Immature natural killer cell (primary cell): ENCODE measurements at regions not wholly inside any gene's neighbourhood (a gene's known extent, or its start where the extent isn't known, plus 50 kb on each side); places are given as distances from the start of the nearest gene placed in this dataset.

Experiments used
- DNase-seq, 3 donors: peaks; one replicate each; pipeline ENCODE4 v3.0.0; 2022; ENCODE audit warnings: mixed read lengths in 1 of 3
- H3K27ac Mint-ChIP-seq, 6 donors: one replicate each; pipeline ENCODE4 v1.8.0; 2020; ENCODE audit warnings: mixed read lengths in 6 of 6, mild to moderate bottlenecking in 5 of 6, inconsistent platforms in 4 of 6, moderate library complexity in 3 of 6
- H3K27me3 Mint-ChIP-seq, 3 donors: one replicate each; pipeline ENCODE4 v1.8.0; 2020 to 2021; ENCODE audit warnings: low read depth in 3 of 3, mild to moderate bottlenecking in 3 of 3, mixed read lengths in 3 of 3, moderate library complexity in 3 of 3, inconsistent platforms in 1 of 3
- H3K36me3 Mint-ChIP-seq, 3 donors: one replicate each; pipeline ENCODE4 v1.8.0; 2020; ENCODE audit warnings: mixed read lengths in 3 of 3, inconsistent platforms in 2 of 3, mild to moderate bottlenecking in 2 of 3
- H3K4me1 Mint-ChIP-seq, 2 donors: one replicate each; pipeline ENCODE4 v1.8.0; 2020; ENCODE audit warnings: inconsistent platforms in 2 of 2, mild to moderate bottlenecking in 2 of 2, mixed read lengths in 2 of 2, moderate library complexity in 1 of 2
- H3K4me3 Mint-ChIP-seq, 5 donors: one replicate each; pipeline ENCODE4 v1.8.0; 2020; ENCODE audit warnings: mild to moderate bottlenecking in 5 of 5, mixed read lengths in 5 of 5, inconsistent platforms in 3 of 5, moderate library complexity in 3 of 5
- H3K9me3 Mint-ChIP-seq, 6 donors: one replicate each; pipeline ENCODE4 v1.8.0; 2020; ENCODE audit warnings: mild to moderate bottlenecking in 6 of 6, mixed read lengths in 6 of 6, inconsistent platforms in 4 of 6, moderate library complexity in 3 of 6

DNA sequence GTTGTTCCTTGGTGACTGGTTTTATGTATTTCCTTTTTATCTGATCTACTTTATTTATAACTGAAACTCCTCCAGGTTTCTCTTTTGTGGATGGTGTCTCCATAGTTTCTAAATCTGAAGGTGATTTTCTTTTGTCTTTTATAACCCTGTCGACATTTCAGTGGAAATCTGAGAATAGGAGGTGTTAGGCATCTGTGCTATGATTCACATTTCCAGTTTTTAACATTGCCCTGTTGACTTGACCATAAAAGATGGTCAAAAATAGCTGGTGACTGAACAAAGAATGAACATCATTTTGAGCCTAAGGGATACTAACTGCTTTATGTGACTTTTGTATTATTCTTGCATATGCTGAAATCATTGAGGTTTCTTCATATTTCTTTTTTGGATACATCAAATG, 190.5 kb downstream of the PCSK1 start:
- H3K4me1 Mint-ChIP-seq, result no peaks in the 10 kb centered on the region
- no peak overlapping the region for H3K4me3 Mint-ChIP-seq
- peaks cover 0 to 2% (median 0%) of the 10 kb centered on the region in 6 donors for H3K9me3 Mint-ChIP-seq
- H3K36me3 Mint-ChIP-seq, result no peaks in the 10 kb centered on the region
- DNase-seq, result no peak
- peaks cover 2 to 3% (median 2%) of the 10 kb centered on the region in 3 donors for H3K27me3 Mint-ChIP-seq
- no peak overlapping the region for H3K27ac Mint-ChIP-seq

DNA sequence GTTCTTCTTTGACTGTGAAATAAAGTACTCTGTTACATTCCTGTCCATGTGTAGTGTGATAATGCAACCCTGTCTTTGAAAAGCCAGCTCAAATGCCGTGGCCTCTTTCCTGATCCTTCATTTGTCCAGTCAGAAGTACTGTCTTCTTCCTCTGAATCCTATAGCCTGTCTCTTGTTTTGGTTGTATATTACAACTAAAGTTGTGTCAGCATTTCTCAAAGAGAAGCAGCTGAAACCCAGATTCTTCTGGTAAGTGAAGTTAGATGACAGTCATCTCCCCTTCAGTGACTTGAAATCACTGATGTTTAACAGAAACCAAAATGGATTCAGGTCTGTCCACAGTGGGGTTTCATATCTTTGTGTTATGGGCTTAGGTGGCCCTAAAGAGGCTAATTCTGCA, 196.2 kb downstream of the PCSK1 start:
- Mint-ChIP-seq H3K4me3 (no peak overlapping the region), H3K4me1 (no peaks in the 10 kb centered on the region), H3K36me3 (no peaks in the 10 kb centered on the region), H3K27me3 (peaks cover 0 to 2% (median 0%) of the 10 kb centered on the region in 3 donors), H3K27ac (no peak overlapping the region), H3K9me3 (no peaks in the 10 kb centered on the region)
- DNase-seq, result no peak

DNA sequence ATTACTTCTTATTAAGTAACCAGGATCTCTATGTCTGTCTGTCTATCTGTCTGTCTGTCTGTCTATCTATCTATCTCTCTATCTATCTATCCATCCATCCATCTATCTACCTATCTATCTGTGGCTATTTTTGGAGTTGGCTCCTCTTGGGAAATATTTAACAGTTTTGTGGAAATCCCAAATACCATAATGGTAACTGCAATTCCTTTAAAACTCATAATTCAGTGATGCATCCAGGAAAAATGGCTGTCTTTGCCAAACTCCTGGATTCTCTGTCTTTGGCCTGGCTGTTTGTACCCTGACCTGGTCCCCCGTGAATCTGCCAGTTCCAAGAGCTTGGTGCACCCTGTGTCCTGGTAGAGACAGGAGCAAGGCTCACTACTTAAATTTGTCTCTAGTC, 197.0 kb downstream of the PCSK1 start:
- Mint-ChIP-seq H3K4me3 (no peak overlapping the region), H3K4me1 (no peaks in the 10 kb centered on the region), H3K36me3 (no peaks in the 10 kb centered on the region), H3K27ac (no peak overlapping the region), H3K27me3 (peaks cover 0 to 2% (median 0%) of the 10 kb centered on the region in 3 donors), H3K9me3 (no peaks in the 10 kb centered on the region)
- DNase-seq, result no peak

DNA sequence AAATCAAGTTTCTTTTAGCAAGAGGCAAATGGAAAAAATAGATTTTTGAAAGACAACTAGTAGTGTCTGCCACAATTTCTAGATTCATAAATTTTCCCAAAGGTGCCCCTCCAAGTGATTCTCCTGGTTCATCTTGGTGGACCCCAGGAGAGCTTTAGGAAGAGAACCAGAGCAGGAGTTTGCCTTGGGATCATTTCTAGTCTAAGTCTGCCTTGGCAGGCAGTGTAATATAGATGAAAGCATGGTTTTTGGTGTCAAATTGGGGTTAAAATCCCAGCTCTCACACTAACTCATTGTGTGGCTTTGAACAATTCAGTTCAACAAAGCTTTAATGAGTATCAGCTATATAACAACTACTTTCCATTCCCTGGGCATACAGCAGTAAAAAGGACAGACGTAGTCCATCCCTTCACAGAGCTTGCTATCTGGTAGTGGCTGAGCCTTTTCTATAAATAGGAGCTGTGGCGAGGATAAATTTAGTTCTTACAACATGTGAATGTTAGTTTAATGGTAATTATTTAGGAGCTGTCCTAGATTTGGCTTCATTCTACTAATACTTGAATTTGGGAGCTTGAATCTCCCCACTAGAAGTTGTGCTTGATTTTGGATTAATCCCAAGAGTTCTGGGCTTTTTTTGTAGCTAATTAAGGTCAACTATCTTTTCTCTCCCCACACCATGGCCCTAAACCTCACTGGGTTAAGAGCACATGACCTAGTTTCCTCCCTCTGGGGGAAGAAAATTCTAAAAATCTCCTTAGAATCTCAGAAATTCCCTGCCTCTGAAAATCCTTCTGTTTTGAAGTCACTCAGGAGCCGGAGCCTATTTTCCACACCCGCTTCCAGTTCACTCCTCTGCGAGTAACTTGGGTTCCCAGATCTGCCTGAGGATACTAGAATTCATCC, 197.8 kb downstream of the PCSK1 start:
- no peak overlapping the region for H3K27ac Mint-ChIP-seq
- no peak overlapping the region for H3K4me3 Mint-ChIP-seq
- H3K9me3 Mint-ChIP-seq, result no peaks in the 10 kb centered on the region
- H3K36me3 Mint-ChIP-seq, result no peaks in the 10 kb centered on the region
- H3K27me3 Mint-ChIP-seq, result peaks cover 0 to 2% (median 0%) of the 10 kb centered on the region in 3 donors
- DNase-seq, result no peak
- H3K4me1 Mint-ChIP-seq, result no peaks in the 10 kb centered on the region

DNA sequence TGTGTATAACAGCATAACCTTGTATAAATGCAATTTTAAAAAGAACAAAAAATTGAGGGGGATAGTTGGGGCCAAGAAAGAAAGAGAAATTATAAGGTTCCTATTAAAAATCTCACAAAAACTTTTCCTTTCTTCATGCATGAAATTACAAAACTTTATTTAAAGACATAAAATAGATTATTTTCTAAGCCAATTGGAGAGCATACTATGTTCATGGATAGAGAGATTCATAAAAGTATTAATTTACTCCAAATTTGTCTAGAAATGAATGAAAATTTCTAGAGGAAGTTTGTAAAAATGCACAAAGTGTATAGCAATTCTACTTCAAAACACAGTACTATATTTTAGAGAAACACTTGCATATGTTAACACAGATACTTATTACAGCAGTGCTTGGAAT, 200.4 kb downstream of the PCSK1 start:
- no peak overlapping the region for H3K4me3 Mint-ChIP-seq
- H3K4me1 Mint-ChIP-seq, result no peaks in the 10 kb centered on the region
- no peaks in the 10 kb centered on the region for H3K9me3 Mint-ChIP-seq
- H3K36me3 Mint-ChIP-seq, result no peaks in the 10 kb centered on the region
- no peak for DNase-seq
- no peak overlapping the region for H3K27ac Mint-ChIP-seq
- peaks cover 0 to 3% (median 0%) of the 10 kb centered on the region in 3 donors for H3K27me3 Mint-ChIP-seq

DNA sequence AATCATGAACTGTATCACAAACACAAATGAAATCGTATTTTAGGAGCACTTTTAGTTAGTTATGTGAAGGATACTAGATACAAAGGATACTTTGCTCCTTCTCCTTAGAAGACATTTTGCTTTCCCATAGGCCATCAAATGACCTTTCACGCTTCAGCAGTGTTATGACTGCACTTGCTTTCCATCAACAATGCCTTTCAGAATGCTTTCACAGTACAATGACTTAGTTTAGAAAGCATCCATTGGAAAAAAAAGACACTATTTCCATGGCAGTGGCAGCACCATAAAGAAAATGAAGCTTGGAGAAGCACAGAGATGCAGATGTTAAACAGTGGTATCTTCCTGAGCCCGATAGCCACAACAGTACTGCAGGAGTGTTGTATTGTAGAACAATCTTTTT, 203.9 kb downstream of the PCSK1 start:
- DNase-seq, result no peak
- Mint-ChIP-seq H3K4me3 (no peak overlapping the region), H3K4me1 (no peaks in the 10 kb centered on the region), H3K36me3 (no peaks in the 10 kb centered on the region), H3K27me3 (peaks cover 0 to 3% (median 3%) of the 10 kb centered on the region in 3 donors), H3K9me3 (peaks cover 0 to 2% (median 0%) of the 10 kb centered on the region in 6 donors), H3K27ac (no peak overlapping the region)

DNA sequence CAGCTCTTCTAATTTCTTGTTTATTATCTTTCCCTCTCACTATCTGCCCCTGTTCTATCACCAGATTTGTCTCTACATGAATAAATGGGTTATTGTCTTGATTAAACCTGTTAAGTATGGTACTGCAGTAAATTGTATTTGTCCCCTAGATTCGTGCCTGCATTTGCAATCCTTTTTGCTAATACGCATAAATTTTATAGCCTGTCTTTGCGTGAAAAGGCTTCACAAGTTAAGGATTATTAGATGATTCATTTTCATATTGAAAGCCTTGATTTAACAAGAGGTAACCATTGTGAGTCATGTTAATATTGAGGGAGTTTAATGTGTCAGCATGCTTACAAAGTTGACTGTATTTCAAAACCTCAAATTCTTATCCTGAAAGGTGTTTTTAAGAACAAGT, 204.6 kb downstream of the PCSK1 start:
- H3K27me3 Mint-ChIP-seq, result peaks cover 0 to 3% (median 3%) of the 10 kb centered on the region in 3 donors
- H3K4me1 Mint-ChIP-seq, result no peaks in the 10 kb centered on the region
- H3K27ac Mint-ChIP-seq, result no peak overlapping the region
- H3K9me3 Mint-ChIP-seq, result peaks cover 0 to 2% (median 0%) of the 10 kb centered on the region in 6 donors
- no peaks in the 10 kb centered on the region for H3K36me3 Mint-ChIP-seq
- DNase-seq, result no peak
- no peak overlapping the region for H3K4me3 Mint-ChIP-seq

DNA sequence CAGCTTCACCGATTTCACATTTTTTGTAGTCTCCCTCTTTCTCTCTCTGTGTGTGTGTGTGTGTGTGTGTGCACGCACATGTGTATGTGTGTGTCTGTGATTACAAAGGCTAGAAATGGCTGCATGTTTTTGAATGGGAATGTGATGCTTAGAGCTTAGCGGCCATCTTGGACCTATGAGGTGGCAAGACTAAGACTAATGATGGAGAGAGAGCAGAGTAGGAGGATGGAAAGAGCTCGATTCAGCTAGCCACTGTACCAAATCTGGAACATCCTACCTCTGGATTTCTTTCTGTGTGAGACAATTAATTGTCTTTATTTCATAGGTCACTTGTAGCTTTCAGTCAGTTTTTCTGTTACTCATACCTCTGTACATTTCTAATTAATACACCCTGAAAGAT, 205.1 kb downstream of the PCSK1 start:
- no peak for DNase-seq
- no peaks in the 10 kb centered on the region for H3K4me1 Mint-ChIP-seq
- H3K9me3 Mint-ChIP-seq, result peaks cover 0 to 2% (median 0%) of the 10 kb centered on the region in 6 donors
- H3K36me3 Mint-ChIP-seq, result no peaks in the 10 kb centered on the region
- H3K27ac Mint-ChIP-seq, result no peak overlapping the region
- H3K27me3 Mint-ChIP-seq, result peaks cover 0 to 3% (median 3%) of the 10 kb centered on the region in 3 donors
- H3K4me3 Mint-ChIP-seq, result no peak overlapping the region

DNA sequence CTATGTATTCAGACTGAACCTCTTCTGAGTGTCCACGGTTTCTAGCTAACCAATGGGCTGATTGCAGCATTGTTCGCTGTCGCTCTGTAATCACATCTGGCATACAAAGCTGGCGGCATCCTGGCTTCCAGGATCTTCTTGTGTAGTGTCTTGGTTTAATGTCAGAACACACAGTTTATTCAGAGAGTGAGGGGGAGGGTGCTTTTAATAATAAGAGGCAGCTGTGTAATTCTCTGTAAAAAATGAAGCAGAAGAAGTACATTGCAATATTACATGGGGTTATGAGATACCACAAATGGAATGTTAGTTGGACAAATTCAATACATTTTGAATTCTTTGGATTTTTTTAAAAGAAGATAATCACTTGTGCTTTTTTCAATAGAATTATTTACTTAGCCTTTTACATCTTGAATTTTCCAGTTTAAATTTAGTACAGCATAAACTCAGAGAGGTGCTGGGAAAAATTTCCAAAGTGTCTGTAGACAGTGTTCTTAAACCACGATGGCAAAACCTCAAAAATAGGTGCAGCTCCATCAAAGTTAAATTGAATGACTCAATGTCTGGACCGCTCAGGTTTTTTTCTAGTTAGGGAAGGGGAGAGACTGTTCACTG, 206.0 kb downstream of the PCSK1 start:
- no peak for DNase-seq
- H3K4me3 Mint-ChIP-seq, result no peak overlapping the region
- peaks cover 0 to 3% (median 3%) of the 10 kb centered on the region in 3 donors for H3K27me3 Mint-ChIP-seq
- H3K4me1 Mint-ChIP-seq, result no peaks in the 10 kb centered on the region
- H3K27ac Mint-ChIP-seq, result no peak overlapping the region
- peaks cover 0 to 2% (median 0%) of the 10 kb centered on the region in 6 donors for H3K9me3 Mint-ChIP-seq
- H3K36me3 Mint-ChIP-seq, result no peaks in the 10 kb centered on the region

DNA sequence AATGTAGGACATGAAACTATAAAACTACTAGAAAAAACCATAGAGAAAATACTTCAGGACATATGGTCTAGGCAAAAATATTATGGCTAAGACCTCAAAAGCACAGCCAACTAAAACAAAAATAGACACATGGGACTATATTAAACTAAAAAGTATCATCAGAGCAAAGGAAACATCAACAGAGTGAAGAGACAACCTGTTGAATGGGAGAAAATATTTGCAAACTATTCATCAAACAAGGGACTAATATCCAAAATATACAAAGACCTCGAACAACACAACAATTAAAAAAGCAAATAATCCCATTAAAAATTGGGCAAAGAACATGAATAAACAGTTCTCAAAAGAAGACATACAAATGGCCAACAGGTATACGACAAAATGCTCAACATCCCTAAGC, 210.9 kb downstream of the PCSK1 start:
- Mint-ChIP-seq H3K27ac (no peak overlapping the region), H3K4me1 (no peaks in the 10 kb centered on the region), H3K36me3 (no peaks in the 10 kb centered on the region), H3K4me3 (no peak overlapping the region), H3K9me3 (peaks cover 0 to 2% (median 0%) of the 10 kb centered on the region in 6 donors), H3K27me3 (peaks cover 0 to 5% (median 5%) of the 10 kb centered on the region in 3 donors)
- no peak for DNase-seq

DNA sequence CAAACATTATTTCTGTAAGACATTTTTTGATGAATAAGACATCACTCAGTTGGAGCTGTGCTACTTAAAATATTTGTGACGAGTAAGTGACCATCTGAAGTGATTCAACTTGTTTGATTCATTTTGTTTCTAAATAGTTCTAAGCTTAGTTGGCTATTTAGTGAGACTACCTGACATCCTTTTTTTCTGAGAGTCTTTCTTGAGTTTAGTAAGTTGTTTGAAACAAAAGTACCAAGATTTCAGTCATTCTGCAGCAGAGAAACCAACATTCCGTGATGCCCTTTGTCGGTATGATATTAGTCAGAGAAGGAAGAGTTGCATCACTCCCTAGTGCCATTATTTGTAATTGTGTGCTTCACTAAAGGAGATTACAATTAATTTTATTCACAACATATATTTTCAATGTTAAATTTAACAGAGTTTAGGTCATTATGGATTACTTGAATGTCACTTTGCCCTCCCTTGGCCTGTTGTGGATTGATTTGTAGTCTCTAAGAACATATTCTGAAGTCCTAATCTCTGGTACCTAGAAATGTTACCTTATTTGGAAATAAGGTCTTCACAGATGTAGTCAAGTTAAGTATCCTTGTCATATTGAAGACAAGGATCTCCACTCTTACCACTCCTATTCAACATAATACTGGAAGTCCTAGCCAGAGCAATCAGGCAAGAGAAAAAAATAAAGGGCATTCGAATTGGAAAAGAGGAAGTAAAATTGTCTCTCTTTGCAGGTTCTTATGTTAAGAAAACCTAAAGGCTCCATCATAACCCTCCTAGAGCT, 212.2 kb downstream of the PCSK1 start:
- Mint-ChIP-seq H3K36me3 (no peaks in the 10 kb centered on the region), H3K4me1 (no peaks in the 10 kb centered on the region), H3K27ac (no peak overlapping the region), H3K9me3 (peaks cover 0 to 2% (median 0%) of the 10 kb centered on the region in 6 donors), H3K4me3 (no peak overlapping the region), H3K27me3 (peaks cover 0 to 5% (median 1%) of the 10 kb centered on the region in 3 donors)
- DNase-seq, result no peak

DNA sequence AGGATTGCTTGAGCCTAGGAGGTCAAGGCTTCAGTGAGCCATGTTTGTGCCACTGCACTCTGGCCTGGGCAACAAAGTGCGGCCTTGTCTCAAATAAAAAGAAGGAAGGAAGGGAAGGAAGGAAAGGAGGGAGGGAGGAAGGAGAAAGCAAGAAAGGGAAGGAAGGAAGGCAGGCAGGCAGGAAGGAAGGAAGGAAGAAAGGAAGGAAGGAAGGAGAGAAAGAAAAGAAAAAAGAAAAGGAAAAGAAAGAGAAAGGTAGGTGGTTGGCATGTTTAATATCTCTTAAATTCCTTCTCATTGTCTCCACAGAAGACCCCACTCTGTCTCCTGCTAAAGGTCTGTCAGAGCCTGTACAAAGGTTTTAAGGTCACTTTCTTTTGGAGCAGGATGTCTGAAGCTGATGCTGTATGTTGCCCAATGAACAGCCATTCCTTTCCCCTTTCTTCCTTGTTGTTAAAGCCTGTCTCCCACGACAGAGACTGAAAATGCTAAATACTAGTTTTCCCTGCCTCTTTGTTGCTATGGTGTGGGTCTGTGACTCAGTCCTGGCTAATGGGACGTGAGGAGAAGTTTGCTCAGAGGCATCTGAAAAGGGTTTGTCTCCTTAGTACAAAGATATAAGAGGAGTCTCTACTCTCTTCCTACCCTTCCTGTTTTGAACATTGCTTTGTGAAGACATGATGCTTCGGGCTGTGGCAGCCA, 213.3 kb downstream of the PCSK1 start:
- no peak for DNase-seq
- no peak overlapping the region for H3K27ac Mint-ChIP-seq
- H3K4me1 Mint-ChIP-seq, result no peaks in the 10 kb centered on the region
- H3K27me3 Mint-ChIP-seq, result peaks cover 0 to 5% (median 1%) of the 10 kb centered on the region in 3 donors
- no peak overlapping the region for H3K4me3 Mint-ChIP-seq
- H3K9me3 Mint-ChIP-seq, result peaks cover 0 to 2% (median 0%) of the 10 kb centered on the region in 6 donors
- H3K36me3 Mint-ChIP-seq, result no peaks in the 10 kb centered on the region

DNA sequence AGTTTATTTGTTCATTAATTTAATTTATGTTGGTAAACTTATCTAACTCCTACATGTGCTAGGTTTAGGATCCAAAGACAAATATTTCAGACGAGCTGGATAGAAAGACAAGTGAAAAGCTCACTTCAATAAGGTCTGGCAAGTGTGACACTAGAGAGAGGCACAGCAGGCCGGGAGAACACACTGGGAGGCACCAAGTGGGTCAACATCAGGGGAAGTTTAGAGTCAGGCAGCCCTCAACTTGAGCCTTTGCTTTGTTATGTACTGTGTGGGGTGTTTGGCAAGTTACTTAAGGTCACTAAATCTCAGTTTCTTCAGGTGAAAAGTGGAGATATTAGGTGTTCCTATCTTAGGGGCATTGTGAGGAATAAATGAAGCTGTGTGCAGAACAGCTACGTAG, 214.4 kb downstream of the PCSK1 start:
- no peak overlapping the region for H3K4me3 Mint-ChIP-seq
- no peaks in the 10 kb centered on the region for H3K9me3 Mint-ChIP-seq
- no peak overlapping the region for H3K27ac Mint-ChIP-seq
- no peaks in the 10 kb centered on the region for H3K36me3 Mint-ChIP-seq
- peaks cover 0 to 5% (median 1%) of the 10 kb centered on the region in 3 donors for H3K27me3 Mint-ChIP-seq
- no peaks in the 10 kb centered on the region for H3K4me1 Mint-ChIP-seq
- no peak for DNase-seq
